Naive thymus-derived CD8-positive, alpha-beta T cell (primary cell): ENCODE measurements at regions not wholly inside any gene's neighbourhood (a gene's known extent, or its start where the extent isn't known, plus 50 kb on each side); places are given as distances from the start of the nearest gene placed in this dataset.

Experiments
- ATAC-seq, 2 donors: fragments of 150-1000 bp; cut with Tn5 transposase in 1 of 2; sonication (Bioruptor Pico), chemical (Tn5 transposase) in 1 of 2; 1 replicate in 1 of 2; 2 replicates in 1 of 2; pipeline ENCODE4 v1.10.0; 2021; ENCODE audit warnings: mild to moderate bottlenecking in 2 of 2, moderate library complexity in 2 of 2
- POLR2A ChIA-PET: fragments of 350-600 bp; sonication (Branson Sonifier 250); formaldehyde crosslinking; loops from one replicate; lab custom pipeline; 2021; ENCODE audit warnings: antibody characterized with exemption; lab: Charles Lee
- DNase-seq, 10 donors: peaks; one replicate each; pipeline versions ENCODE4 v3.0.0 to v3.0.0-alpha.2; 2020 to 2022
- H3K27ac Mint-ChIP-seq, 10 donors: one replicate each; pipeline ENCODE4 v1.8.0; 2020 to 2022; ENCODE audit warnings: mild to moderate bottlenecking in 10 of 10, mixed read lengths in 10 of 10, moderate library complexity in 4 of 10, inconsistent platforms in 1 of 10
- H3K27me3 Mint-ChIP-seq, 5 donors: one replicate each; pipeline ENCODE4 v1.8.0; 2021 to 2022; ENCODE audit warnings: mixed read lengths in 5 of 5
- H3K36me3 Mint-ChIP-seq, 3 donors: one replicate each; pipeline ENCODE4 v1.8.0; 2020 to 2022; ENCODE audit warnings: mixed read lengths in 3 of 3, mild to moderate bottlenecking in 2 of 3, inconsistent platforms in 1 of 3
- H3K4me1 Mint-ChIP-seq, 4 donors: one replicate each; pipeline ENCODE4 v1.8.0; 2021 to 2022; ENCODE audit warnings: mixed read lengths in 4 of 4
- H3K4me3 Mint-ChIP-seq, 10 donors: one replicate each; pipeline ENCODE4 v1.8.0; 2020 to 2022; ENCODE audit warnings: mild to moderate bottlenecking in 10 of 10, mixed read lengths in 10 of 10, moderate library complexity in 6 of 10, inconsistent platforms in 1 of 10
- H3K9me3 Mint-ChIP-seq, 9 donors: one replicate each; pipeline ENCODE4 v1.8.0; 2020 to 2022; ENCODE audit warnings: mixed read lengths in 9 of 9, mild to moderate bottlenecking in 3 of 9, inconsistent platforms in 1 of 9, moderate library complexity in 1 of 9

GRCh38 chr3:78519281-78519680 lies 1248.5 kb downstream of the ROBO1 start:
- H3K27me3 Mint-ChIP-seq = no peaks in the 10 kb centered on the region
- H3K27ac Mint-ChIP-seq = no peak overlapping the region
- DNase-seq (no peak), ATAC-seq (no peak)
- no peaks in the 10 kb centered on the region for H3K4me1 Mint-ChIP-seq
- POLR2A ChIA-PET = no interaction called here
- peaks cover 0 to 22% (median 3%) of the 10 kb centered on the region in 9 donors for H3K9me3 Mint-ChIP-seq
- no peak overlapping the region for H3K4me3 Mint-ChIP-seq
- H3K36me3 Mint-ChIP-seq = no peaks in the 10 kb centered on the region

GRCh38 chr3:78529601-78530000 lies 1238.2 kb downstream of the ROBO1 start:
- Mint-ChIP-seq H3K36me3 (no peaks in the 10 kb centered on the region), H3K27me3 (no peaks in the 10 kb centered on the region), H3K4me3 (no peak overlapping the region), H3K27ac (no peak overlapping the region), H3K9me3 (peaks cover 0 to 29% (median 10%) of the 10 kb centered on the region in 9 donors), H3K4me1 (no peaks in the 10 kb centered on the region)
- POLR2A ChIA-PET = no interaction called here
- no peak for DNase-seq
- no peak for ATAC-seq

GRCh38 chr3:78540485-78540884 lies 1227.3 kb downstream of the ROBO1 start:
- no peaks in the 10 kb centered on the region for H3K4me1 Mint-ChIP-seq
- ATAC-seq = no peak
- H3K36me3 Mint-ChIP-seq = no peaks in the 10 kb centered on the region
- no peak overlapping the region for H3K4me3 Mint-ChIP-seq
- POLR2A ChIA-PET = no interaction called here
- peaks cover 0 to 26% (median 6%) of the 10 kb centered on the region in 9 donors for H3K9me3 Mint-ChIP-seq
- no peak overlapping the region for H3K27ac Mint-ChIP-seq
- H3K27me3 Mint-ChIP-seq = no peaks in the 10 kb centered on the region
- no peak for DNase-seq

- DNase-seq = no peak
- Mint-ChIP-seq H3K9me3 (peaks cover 2 to 30% (median 8%) of the 10 kb centered on the region in 9 donors), H3K27me3 (no peaks in the 10 kb centered on the region), H3K4me3 (no peak overlapping the region), H3K27ac (no peak overlapping the region), H3K36me3 (no peaks in the 10 kb centered on the region), H3K4me1 (no peaks in the 10 kb centered on the region)
- no peak for ATAC-seq
- POLR2A ChIA-PET = no interaction called here
These were observed 1222.0 kb downstream of the ROBO1 start for GRCh38 chr3:78545827-78546226.
